AG08395 (cell line): ENCODE measurements at regions not wholly inside any gene's neighbourhood (a gene's known extent, or its start where the extent isn't known, plus 50 kb on each side); places are given as distances from the start of the nearest gene placed in this dataset.

ENCODE experiments used
- DNase-seq: peaks from one replicate; pipeline ENCODE4 v3.0.0; 2012; ENCODE audit warnings: mixed read lengths, low spot score

- DNase-seq, result no peak
Observed at GRCh38 chr7:46202379-46202778, 281.3 kb upstream of the IGFBP3 start.

DNA sequence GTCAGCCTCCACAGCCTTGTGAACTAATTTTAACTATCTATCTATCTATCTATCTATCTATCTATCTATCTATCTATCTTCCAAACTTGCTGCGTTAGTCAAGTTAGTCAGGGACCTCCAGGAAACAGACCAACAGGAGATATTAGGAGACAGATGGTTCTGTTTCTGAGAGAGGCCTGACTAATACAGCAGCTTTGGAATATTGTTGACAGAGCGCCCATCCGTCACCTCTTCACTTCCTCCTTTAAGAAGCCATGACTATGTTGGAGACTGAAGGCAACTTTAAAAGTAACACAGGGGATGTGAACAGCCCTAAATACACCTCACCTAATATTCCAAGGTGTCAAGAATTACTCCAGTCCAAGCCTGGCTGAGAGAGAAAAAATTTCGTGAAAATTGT, 280.9 kb upstream of the IGFBP3 start:
- DNase-seq, result no peak

GRCh38 chr7:46198701-46199100, 277.6 kb upstream of the IGFBP3 start:
- DNase-seq, result no peak

- DNase-seq, result no peak
Observed at GRCh38 chr7:46197785-46198540, 276.9 kb upstream of the IGFBP3 start.

DNA sequence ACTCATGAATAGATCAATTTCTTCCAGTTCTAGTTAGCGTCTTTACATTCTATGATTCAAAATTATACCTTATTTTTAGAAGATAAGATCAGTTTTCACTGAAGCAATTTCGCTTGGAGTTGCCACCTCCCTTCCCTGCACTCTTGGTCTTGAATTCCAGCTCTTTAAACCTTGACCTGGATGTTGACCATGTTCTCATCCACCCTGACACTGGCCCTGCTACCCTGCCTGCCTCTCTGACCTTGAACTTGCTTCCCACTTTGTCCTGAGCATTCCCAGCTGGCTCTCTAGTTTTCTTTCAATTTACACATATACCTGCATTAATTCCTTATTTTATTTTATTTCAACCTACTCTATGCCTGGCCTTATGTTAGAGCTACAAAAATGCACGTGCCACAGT, 274.9 kb upstream of the IGFBP3 start:
- no peak for DNase-seq

DNA sequence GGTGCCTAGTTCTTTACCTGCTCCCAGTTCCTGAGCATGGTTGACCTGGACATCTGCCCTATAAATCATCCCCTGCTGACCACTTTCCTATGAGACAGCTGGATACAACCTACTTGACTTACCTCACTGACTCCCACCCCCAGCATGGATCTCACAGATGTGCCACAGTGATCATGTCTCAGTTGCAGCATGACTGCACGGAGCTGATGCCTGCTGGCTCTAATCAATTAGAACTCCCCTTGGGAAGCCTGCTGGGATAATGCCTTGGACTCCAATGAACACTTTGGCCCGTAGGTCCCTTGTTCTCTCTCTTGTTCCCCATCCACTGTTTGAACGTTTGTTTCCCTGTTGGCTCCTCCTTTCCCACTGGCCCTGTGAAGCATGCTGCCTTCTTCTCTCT, 271.2 kb upstream of the IGFBP3 start:
- DNase-seq, result no peak

DNA sequence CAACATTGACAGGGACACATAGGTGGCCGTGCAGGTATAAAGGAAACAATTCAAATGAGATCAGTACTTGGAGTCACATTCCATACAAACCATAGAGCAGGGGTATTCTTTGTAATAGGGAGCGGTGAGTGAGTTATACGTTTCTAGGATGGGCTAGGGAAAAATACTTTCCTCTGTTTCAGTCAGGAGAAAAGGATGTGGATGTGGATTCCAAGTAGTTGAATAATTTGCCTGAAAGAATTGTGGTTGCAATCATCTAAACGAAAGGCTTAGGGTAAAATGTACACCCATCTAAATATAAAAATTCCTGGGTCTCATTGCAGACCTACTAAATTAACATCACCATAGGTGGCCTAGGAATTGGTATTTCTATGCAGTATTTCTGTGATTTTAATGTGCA, 270.7 kb upstream of the IGFBP3 start:
- peak; percentile 69 for DNase-seq

DNA sequence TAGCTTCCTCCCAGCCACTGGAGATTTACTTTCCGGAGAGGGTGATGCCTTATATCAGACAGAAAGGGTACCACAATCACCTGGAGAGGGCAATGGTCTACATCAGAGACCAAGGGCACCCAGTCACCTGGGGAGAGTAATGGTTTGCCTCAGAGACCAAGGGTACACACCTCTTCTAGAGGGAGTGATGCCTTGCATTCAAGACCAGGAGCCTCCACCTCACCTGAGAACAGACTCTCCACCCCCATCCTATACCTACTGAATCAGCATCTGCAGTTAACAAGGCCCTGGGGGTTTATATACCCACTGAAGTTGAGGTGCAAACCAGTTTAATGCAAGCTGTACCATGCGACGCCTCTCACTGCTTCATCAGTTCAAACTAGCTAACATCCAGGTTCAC, 270.2 kb upstream of the IGFBP3 start:
- DNase-seq, result no peak

- DNase-seq, result peak; percentile 11
Observed at GRCh38 chr7:46189255-46189790, 268.3 kb upstream of the IGFBP3 start.

DNA sequence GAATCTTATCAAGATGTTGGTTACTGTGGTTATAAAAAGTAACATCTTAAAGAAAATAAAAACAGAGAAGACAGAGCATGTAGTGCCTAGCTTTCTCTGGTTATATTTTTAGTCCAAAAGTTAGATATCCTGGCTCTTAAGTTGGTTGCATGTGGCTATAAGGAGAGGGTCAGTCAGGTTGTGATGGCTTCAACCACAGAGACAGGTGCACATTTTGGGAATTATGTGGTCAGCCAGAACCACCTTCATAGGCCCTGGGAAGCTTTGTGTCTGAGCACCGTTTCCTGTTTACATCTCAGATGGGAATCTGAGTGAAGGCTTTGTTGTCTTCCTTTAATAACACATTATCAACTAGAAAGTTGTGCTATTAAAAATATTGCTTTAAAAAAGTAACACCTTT, 265.1 kb upstream of the IGFBP3 start:
- DNase-seq, result no peak

- DNase-seq, result peak; percentile 14
Observed at GRCh38 chr7:46179061-46179610, 258.1 kb upstream of the IGFBP3 start.

- DNase-seq, result peak; percentile 65
Observed at GRCh38 chr7:46178661-46179060, 257.6 kb upstream of the IGFBP3 start.

DNA sequence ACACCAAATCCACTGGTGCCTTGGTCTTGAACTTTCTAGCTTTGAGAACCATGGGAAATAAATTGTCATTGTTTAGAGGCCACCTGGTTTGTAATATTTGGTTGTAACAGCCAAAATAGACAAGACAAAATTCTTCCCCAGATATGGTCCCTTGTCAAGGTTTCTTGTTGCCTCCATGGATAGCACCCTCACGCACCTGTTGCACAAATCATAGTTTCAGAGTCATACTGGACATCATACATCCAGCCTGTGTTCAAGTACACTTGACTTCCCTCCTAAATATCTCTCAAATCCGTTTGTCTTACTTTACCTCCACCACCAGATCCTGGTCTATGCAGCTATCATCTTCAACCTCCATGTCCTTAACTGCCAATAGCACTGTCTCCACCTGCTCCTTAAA, 256.7 kb upstream of the IGFBP3 start:
- no peak for DNase-seq

- DNase-seq, result no peak
Observed at GRCh38 chr7:46175221-46175620, 254.1 kb upstream of the IGFBP3 start.

DNA sequence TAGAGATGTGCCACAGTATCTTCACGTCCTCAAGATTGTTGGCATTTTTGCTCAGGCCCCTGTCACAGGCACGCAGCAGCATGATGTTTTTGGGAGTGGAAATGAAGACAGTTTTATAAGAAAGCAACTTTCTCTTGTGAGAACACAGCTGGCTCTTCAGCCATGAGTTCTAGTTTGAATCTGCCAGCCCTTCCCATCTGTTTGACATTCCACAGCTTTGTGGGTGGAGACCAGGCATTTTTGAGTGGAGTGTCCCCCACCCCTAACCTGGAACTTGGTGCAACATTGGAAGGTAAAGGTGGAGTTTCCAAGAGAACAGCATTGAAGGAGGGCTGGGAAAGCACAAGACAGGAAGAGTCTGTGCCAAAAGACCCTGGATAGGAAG, 253.1 kb upstream of the IGFBP3 start:
- no peak for DNase-seq

DNA sequence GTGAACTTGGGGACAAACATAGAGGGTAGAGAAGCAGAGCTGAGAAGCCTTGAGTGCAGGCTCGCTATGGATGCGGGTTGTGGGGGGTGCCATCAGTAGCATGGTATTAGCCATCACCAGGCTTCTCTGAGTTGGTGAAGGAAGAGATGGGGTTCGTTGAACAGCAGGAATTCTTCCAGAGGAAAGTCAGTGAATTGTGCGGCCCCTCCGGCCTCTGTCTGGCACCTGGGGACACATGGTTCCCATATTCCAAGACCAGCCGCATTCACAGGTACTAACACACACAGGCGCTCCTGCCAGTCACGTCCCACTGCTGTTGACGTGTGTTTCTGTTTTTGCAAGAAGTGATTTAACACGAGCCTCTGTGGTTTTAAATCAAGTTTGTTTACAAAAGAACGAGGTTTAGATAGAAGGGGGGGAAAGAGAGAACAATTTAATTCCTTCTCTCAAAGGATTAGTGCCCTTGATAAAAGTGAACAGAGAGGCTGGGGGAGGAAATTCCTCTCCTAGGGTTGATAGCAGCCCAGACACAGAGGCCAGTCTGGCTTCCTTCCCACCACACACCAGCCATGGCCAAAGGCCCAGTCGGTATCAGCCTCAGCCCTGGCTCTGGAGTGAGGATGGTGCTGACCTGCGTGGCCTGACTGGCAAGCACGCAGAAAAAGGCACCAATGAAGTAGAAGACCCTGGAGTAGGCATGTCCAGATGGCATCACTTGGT, 252.6 kb upstream of the IGFBP3 start:
- peak; percentile 41 for DNase-seq

DNA sequence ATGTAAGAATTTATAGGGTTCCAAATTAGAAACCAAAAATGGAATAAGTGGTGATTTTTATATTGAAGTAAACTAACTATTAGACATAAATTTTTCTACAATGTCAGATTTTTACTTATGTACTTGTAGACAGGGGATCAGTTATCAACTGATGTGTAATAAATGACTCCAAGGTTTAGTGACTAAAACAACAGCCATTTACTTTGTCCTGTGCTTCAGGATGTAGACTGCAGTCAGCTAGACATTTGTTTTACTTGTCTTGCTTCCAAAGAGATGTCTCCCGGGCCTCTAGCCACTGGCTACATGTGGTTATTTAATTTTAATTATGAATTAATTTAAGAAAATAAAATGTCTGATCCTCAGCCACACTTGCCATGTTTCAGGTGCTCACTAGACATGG, 249.7 kb upstream of the IGFBP3 start:
- no peak for DNase-seq

DNA sequence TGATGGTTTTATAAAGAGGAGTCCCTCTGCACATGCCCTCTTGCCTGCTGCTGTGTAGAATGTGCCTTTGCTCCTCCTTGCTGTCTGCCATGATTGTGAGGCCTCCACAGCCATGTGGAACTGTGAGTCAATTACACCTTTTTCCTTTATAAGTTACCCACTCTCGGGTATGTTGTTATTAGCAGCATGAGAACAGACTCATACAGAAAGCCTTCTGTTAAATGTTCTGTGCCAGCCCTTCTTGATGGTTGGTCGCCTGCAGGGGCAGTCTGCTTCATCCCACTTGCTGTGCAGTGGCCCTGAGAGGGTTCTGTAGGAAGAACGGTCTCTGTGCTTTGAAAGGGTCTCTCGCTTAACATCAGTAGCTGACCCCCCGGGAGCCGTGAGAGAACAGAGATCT, 248.9 kb upstream of the IGFBP3 start:
- DNase-seq, result no peak

DNA sequence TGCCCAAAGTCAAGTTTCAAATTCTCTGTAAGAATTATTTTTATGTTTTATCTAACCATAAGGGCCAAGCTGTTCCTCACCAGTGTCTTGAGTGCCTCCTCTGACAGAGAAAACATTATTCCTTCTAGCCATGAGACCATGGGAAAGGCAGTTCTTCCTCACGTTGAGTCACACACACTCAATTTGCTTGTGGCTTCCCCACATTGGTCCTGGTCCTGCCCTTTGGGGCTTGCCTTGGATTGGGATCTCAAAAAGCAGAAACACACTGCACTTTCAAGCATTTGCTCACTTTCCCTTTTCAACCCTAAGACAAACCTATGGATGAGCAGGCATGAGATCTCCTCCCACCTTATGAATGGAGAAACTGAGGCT, 248.3 kb upstream of the IGFBP3 start:
- no peak for DNase-seq

DNA sequence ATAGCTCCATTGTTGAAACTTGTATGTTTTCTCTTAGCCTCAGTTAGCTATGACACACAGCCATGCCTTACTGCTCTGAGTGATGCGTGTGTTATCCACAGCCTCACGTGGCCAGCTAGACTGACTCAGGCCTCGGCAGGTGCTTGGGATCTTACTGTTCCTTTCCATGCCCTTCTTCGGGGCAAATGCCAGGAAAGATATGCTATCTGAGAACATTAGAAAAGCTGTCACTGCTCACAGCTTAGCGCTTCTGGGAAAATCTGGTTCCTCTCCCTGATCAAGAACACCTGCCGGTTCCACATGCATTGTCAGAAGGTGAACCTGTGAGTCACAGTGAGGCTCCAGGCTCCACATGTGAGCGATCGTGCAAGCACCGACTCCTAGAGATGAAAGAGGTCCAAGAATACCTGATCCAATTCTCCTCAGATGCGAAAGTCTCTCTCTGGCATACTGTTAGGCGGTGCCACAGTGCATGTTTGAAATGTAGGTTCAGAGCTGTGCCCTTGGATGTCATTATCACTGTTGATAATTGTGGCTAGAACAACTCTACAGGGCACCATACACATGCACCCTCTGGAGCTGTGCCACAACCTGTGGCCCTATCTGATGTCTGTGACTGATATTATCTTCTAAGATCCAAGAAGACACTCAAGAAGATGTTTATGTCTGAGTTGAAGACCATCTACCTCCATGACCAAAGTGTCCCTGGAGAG, 247.8 kb upstream of the IGFBP3 start:
- no peak for DNase-seq

GRCh38 chr7:46168231-46168630, 247.2 kb upstream of the IGFBP3 start:
- no peak for DNase-seq

DNA sequence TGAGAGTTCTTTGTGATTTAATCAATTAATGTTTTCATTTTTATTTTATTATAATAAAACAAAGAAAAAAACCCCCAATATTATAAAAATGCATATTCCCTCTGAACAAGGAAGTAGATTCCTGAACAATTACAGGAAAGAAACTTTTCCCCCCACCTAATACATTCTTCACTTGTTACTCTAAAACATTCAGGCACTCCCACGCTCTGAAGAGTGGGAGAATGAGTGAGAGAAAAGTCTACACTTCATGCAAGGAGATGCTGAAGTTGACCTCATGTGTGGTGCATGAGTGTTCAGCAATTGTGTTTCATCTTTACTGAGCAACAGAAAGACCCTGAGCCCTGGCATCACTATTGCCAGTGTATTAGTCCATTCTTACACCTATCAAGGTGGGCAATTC, 244.2 kb upstream of the IGFBP3 start:
- peak; percentile 49 for DNase-seq

DNA sequence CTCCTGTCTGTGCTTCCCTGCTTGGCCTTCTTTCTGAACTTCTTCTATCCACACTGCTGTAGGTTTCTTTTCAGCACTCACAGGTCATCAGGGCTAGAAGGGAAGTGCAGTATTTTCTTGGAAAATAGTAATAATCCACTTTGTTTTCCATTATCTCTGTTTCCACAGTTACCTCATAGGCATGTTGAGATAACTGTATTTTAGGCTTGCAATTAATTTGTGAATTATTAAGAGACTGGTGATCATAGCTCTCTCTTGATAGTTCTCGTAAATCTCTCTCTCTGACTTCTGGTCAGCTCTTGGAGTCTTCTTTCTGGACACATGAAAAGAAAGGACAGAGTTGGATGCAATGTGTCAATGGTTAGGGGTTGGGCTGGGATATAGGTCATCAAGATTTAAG, 243.6 kb upstream of the IGFBP3 start:
- DNase-seq, result no peak
